ENCODE measurements at regions not wholly inside any gene's neighbourhood (a gene's known extent, or its start where the extent isn't known, plus 50 kb on each side); places are given as distances from the start of the nearest gene placed in this dataset.

- no peak overlapping the region for H3K27ac ChIP-seq
- CTCF ChIA-PET, result no interaction called here
- TF ChIP-seq CBX2 (IDR thresholded peaks at IDR 0.05; ENCODE audit: borderline replicate concordance, low read depth) (no peak), ELK1 (IDR thresholded peaks at IDR 0.05; ENCODE audit: low read depth, low read length) (no peak), HOXA7 (CRISPR knock-in tag; IDR thresholded peaks at IDR 0.05) (no peak), MYC (IDR thresholded peaks at IDR 0.05; ENCODE audit: borderline replicate concordance, low read length) (no peak), RFX5 (IDR thresholded peaks at IDR 0.05) (no peak), ZC3H11A (IDR thresholded peaks at IDR 0.05) (no peak), HOXB13 (CRISPR knock-in tag; IDR thresholded peaks at IDR 0.05; ENCODE audit: low read depth) (no peak), RARB (CRISPR knock-in tag; IDR thresholded peaks at IDR 0.05) (no peak), BHLHE40 (IDR thresholded peaks at IDR 0.05; ENCODE audit: low read depth, low read length) (no peak), EHF (CRISPR knock-in tag; IDR thresholded peaks at IDR 0.05) (no peak), CTCF (IDR thresholded peaks at IDR 0.05) (no peak), ZNF302 (CRISPR knock-in tag; IDR thresholded peaks at IDR 0.05) (no peak), FOSL2 (IDR thresholded peaks at IDR 0.05) (no peak), FOSL2 (CRISPR knock-in tag; IDR thresholded peaks at IDR 0.05) (no peak), HEYL (CRISPR knock-in tag; IDR thresholded peaks at IDR 0.05) (no peak), RAD21 (conservative IDR thresholded peaks at IDR 0.05 in 1 of 2, IDR thresholded peaks at IDR 0.05 in 1 of 2) (no peak), SMC3 (IDR thresholded peaks at IDR 0.05) (no peak)
- TF ChIP-seq, protein P1, sequence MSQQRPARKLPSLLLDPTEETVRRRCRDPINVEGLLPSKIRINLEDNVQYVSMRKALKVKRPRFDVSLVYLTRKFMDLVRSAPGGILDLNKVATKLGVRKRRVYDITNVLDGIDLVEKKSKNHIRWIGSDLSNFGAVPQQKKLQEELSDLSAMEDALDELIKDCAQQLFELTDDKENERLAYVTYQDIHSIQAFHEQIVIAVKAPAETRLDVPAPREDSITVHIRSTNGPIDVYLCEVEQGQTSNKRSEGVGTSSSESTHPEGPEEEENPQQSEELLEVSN (IDR thresholded peaks at IDR 0.05; ENCODE audit: borderline replicate concordance, low read depth), result no peak
- POLR2A ChIA-PET, result no interaction called here
- H3K4me2 ChIP-seq, result no peak overlapping the region
- H3K9me3 ChIP-seq, result no peaks in the 10 kb centered on the region
- H3K4me1 ChIP-seq, result peaks cover 6% of the 10 kb centered on the region; the same call in 2 of the 3 replicates
- no peak overlapping the region for H3K4me3 ChIP-seq
- FAIRE-seq (no peak), ATAC-seq (no peak), DNase-seq (ENCODE audit: low read depth in 1 of 2, low spot score in 1 of 2) (no peak)
Observed at GRCh38 chr20:54362283-54362682, 113.1 kb upstream of the DOK5 start.

GRCh38 chr20:54364365-54364764 lies 111.0 kb upstream of the DOK5 start:
- Histone ChIP-seq H3K27ac (no peak overlapping the region), H3K4me1 (peaks cover 6% of the 10 kb centered on the region; the same call in 2 of the 3 replicates), H3K9me3 (no peaks in the 10 kb centered on the region), H3K4me2 (0 out of 3 replicates have a peak overlapping the region, but pooled peaks have one; percentile 28), H3K4me3 (no peak overlapping the region)
- ChIA-PET CTCF (no interaction called here), POLR2A (no interaction called here)
- TF ChIP-seq BCL3 (IDR thresholded peaks at IDR 0.05), result no peak
- TF ChIP-seq GATA3 (IDR thresholded peaks at IDR 0.05; ENCODE audit: borderline replicate concordance), result no peak
- TF ChIP-seq KDM1A (IDR thresholded peaks at IDR 0.05; ENCODE audit: low read depth), result no peak
- TF ChIP-seq, protein P2, sequence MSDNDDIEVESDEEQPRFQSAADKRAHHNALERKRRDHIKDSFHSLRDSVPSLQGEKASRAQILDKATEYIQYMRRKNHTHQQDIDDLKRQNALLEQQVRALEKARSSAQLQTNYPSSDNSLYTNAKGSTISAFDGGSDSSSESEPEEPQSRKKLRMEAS (IDR thresholded peaks at IDR 0.05), result no peak
- TF ChIP-seq POLR2AphosphoS2 (conservative IDR thresholded peaks at IDR 0.05; ENCODE audit: low read length), result no peak
- no peak for TF ChIP-seq FOSL2 (IDR thresholded peaks at IDR 0.05)
- no peak for TF ChIP-seq FOSL2 (CRISPR knock-in tag; IDR thresholded peaks at IDR 0.05)
- no peak for FAIRE-seq
- no peak for DNase-seq (ENCODE audit: low read depth in 1 of 2, low spot score in 1 of 2)
- ATAC-seq, result no peak
